ENCODE measurements at regions not wholly inside any gene's neighbourhood (a gene's known extent, or its start where the extent isn't known, plus 50 kb on each side); places are given as distances from the start of the nearest gene placed in this dataset.

- CTCF ChIA-PET, result interaction anchor here (0.9 to 1.9 kb wide), 6 partner anchors 14 to 1223 kb away, joined by 3 to 8 read pairs (median 4); no protein-coding TSS in a partner anchor
- dilution Hi-C loops (cut with MboI; ENCODE audit: extremely low pct_ligation_motif_present, low sequenced_read_pairs), result no loop called here
- Histone ChIP-seq H3K27ac (ENCODE audit: insufficient read depth, low read depth, low read length) (no peak overlapping the region), H3K79me2 (ENCODE audit: control insufficient read depth, insufficient read depth, low read length) (no peaks in the 10 kb centered on the region), H3K4me3 (replicated peaks in 1 of 3; ENCODE audit: insufficient read depth in 1 of 3, low read depth in 1 of 3, low read length in 3 of 3) (no peak overlapping the region), H3K4me1 (ENCODE audit: control insufficient read depth, extremely low read depth, insufficient read depth, low read length) (peaks cover 8% of the 10 kb centered on the region), H3K9me3 (replicated peaks; ENCODE audit: control insufficient read depth, insufficient read depth, low read length) (no peaks in the 10 kb centered on the region), H3K4me2 (ENCODE audit: insufficient read depth, low read length) (no peak overlapping the region), H4K20me1 (replicated peaks; ENCODE audit: control insufficient read depth, extremely low read depth, insufficient read depth, low read length) (no peaks in the 10 kb centered on the region), H2AFZ (ENCODE audit: low read depth, low read length) (no peak overlapping the region), H3K9ac (replicated peaks; ENCODE audit: extremely low read depth, insufficient read depth, low read length) (no peak overlapping the region), H3K27me3 (ENCODE audit: control insufficient read depth in 2 of 2, insufficient read depth in 2 of 2, low read length in 2 of 2) (peaks cover 0 to 1% of the 10 kb centered on the region in 2 experiments), H3K9me1 (replicated peaks; ENCODE audit: control insufficient read depth, extremely low read depth, insufficient read depth, low read length) (no peaks in the 10 kb centered on the region), H3K36me3 (ENCODE audit: control insufficient read depth in 2 of 2, extremely low read depth in 1 of 2, insufficient read depth in 2 of 2, low read length in 2 of 2) (no peaks in the 10 kb centered on the region)
- FAIRE-seq (no peak), DNase-seq (ENCODE audit: low read depth, low spot score) (peak; percentile 24)
- POLR2A ChIA-PET, result no interaction called here
- intact Hi-C loops (cut with micrococcal nuclease), result loop anchor here (5.0 kb wide), 2 partner anchors 263 to 408 kb away; no protein-coding TSS in a partner anchor
- TF ChIP-seq POLR2A (IDR thresholded peaks at IDR 0.05; ENCODE audit: low read depth, low read length) (no peak), GATA2 (IDR thresholded peaks at IDR 0.05; ENCODE audit: insufficient read depth, insufficient read length, low read depth, low read length) (no peak), FOS (IDR thresholded peaks at IDR 0.05; ENCODE audit: borderline replicate concordance, insufficient read depth, low read length) (no peak), POLR2AphosphoS5 (IDR thresholded peaks at IDR 0.05; ENCODE audit: insufficient read depth, low read depth, low read length) (no peak), MAX (IDR thresholded peaks at IDR 0.05; ENCODE audit: insufficient read depth, insufficient read length) (no peak), JUN (IDR thresholded peaks at IDR 0.05; ENCODE audit: borderline replicate concordance, insufficient read depth, insufficient read length, low read depth) (no peak), EZH2 (IDR thresholded peaks at IDR 0.05; ENCODE audit: borderline replicate concordance, low read depth, low read length, severe bottlenecking) (no peak), CTCF (IDR thresholded peaks at IDR 0.05; ENCODE audit: extremely low read depth in 1 of 2, insufficient read depth in 1 of 2, low read depth in 1 of 2, low read length in 2 of 2) (no peak), MYC (IDR thresholded peaks at IDR 0.05; ENCODE audit: low read depth, low read length) (no peak)
- no TSS peak for BruUV-seq (replicated peaks)
Measured at GRCh38 chr3:153029350-153029749, 132.7 kb upstream of the RAP2B start.
